ENCODE measurements at regions not wholly inside any gene's neighbourhood (a gene's known extent, or its start where the extent isn't known, plus 50 kb on each side); places are given as distances from the start of the nearest gene placed in this dataset.
"Not testable (repeated sequence)": the region's sequence is repeated elsewhere in the genome, so short reads cannot be mapped to it uniquely, and the experiment has no call there.

DNA sequence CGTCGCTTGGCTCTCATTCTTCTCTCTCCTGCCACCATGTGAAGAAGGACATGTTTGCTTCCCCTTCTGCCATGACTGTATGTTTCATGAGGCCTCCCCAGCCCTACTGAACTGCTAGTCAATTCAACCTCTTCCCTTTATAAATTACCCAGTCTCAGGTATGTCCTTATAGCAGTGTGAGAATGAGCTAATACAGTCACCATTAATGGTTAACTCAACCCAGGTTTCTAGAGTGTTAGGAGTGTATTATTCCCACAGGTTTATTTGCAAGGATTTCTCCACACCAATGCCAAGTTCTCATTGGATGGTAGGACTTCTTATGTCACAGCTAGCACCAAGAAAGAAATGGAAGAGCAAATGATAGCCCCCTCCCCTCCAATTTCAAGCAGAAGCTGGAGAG is 71.9 kb downstream of the DYNAP start:
- no peaks in the 10 kb centered on the region for H3K9me3 ChIP-seq (ENCODE audit: insufficient read depth, low read depth, low read length)
- no peaks in the 10 kb centered on the region for H3K36me3 ChIP-seq (ENCODE audit: control insufficient read depth in 1 of 2, insufficient read depth in 2 of 2, low read length in 2 of 2)
- H3K18ac ChIP-seq (ENCODE audit: low read length), result no peak overlapping the region
- H3K79me2 ChIP-seq (ENCODE audit: control insufficient read depth, insufficient read depth, low read length, poor library complexity), result no peaks in the 10 kb centered on the region
- no peak overlapping the region for H4K8ac ChIP-seq (ENCODE audit: low read depth, low read length)
- H3K27me3 ChIP-seq (ENCODE audit: insufficient read depth, low read length), result no peaks in the 10 kb centered on the region
- H3K27ac ChIP-seq (ENCODE audit: low read depth, low read length), result no peak overlapping the region
- no peak overlapping the region for H4K91ac ChIP-seq (ENCODE audit: low read depth, low read length)
- H3K4me2 ChIP-seq (ENCODE audit: low read length), result no peak overlapping the region
- H3K4ac ChIP-seq (ENCODE audit: low read depth, low read length), result no peak overlapping the region
- H2BK5ac ChIP-seq (ENCODE audit: low read depth, low read length, poor library complexity), result no peak overlapping the region
- H2AFZ ChIP-seq (ENCODE audit: insufficient read depth, low read length, poor library complexity), result no peak overlapping the region
- no peak overlapping the region for H3K9ac ChIP-seq (ENCODE audit: low read length)
- H3K14ac ChIP-seq (ENCODE audit: low read length), result no peak overlapping the region
- H4K12ac ChIP-seq (ENCODE audit: low read depth, low read length), result no peak overlapping the region
- no peaks in the 10 kb centered on the region for H3K79me1 ChIP-seq (ENCODE audit: low read length)
- DNase-seq, result no peak
- no peak overlapping the region for H3K4me3 ChIP-seq (ENCODE audit: low read depth, low read length)
- H2AK5ac ChIP-seq (ENCODE audit: low read length), result no peak overlapping the region
- H3K4me1 ChIP-seq (ENCODE audit: control insufficient read depth in 1 of 2, insufficient read depth in 2 of 2, low read length in 2 of 2), result no peaks in the 10 kb centered on the region
- no CpG with 5 or more reads among the region's 2 CpGs for WGBS (ENCODE audit: extremely low coverage, insufficient coverage, insufficient read length)
- H3K23ac ChIP-seq (ENCODE audit: low read length), result no peak overlapping the region
- no peak overlapping the region for H2BK12ac ChIP-seq (ENCODE audit: low read length)
- H2BK120ac ChIP-seq (ENCODE audit: insufficient read depth, low read length, poor library complexity), result no peak overlapping the region

DNA sequence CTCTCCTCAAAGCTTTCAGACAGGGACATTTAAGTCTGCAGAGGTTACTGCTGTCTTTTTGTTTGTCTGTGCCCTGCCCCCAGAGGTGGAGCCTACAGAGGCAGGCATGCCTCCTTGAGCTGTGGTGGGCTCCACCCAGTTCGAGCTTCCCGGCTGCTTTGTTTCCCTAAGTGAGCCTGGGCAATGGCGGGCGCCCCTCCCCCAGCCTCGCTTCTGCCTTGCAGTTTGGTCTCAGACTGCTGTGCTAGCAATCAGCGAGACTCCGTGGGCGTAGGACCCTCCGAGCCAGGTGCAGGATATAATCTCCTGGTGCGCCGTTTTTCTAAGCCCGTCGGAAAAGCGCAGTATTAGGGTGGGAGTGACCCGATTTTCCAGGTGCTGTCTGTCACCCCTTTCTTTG is 78.7 kb downstream of the DYNAP start:
- H3K79me1 ChIP-seq (ENCODE audit: low read length); H3K27ac ChIP-seq (ENCODE audit: low read depth, low read length); H4K91ac ChIP-seq (ENCODE audit: low read depth, low read length); H3K14ac ChIP-seq (ENCODE audit: low read length); H3K36me3 ChIP-seq (ENCODE audit: control insufficient read depth in 1 of 2, insufficient read depth in 2 of 2, low read length in 2 of 2); H2AFZ ChIP-seq (ENCODE audit: insufficient read depth, low read length, poor library complexity); H3K4me2 ChIP-seq (ENCODE audit: low read length); H3K9me3 ChIP-seq (ENCODE audit: insufficient read depth, low read depth, low read length); H3K4me1 ChIP-seq (ENCODE audit: control insufficient read depth in 1 of 2, insufficient read depth in 2 of 2, low read length in 2 of 2); H3K23ac ChIP-seq (ENCODE audit: low read length); H3K4ac ChIP-seq (ENCODE audit: low read depth, low read length); H2BK12ac ChIP-seq (ENCODE audit: low read length); H4K8ac ChIP-seq (ENCODE audit: low read depth, low read length); H4K12ac ChIP-seq (ENCODE audit: low read depth, low read length); DNase-seq; H2AK5ac ChIP-seq (ENCODE audit: low read length); H3K79me2 ChIP-seq (ENCODE audit: control insufficient read depth, insufficient read depth, low read length, poor library complexity); H3K4me3 ChIP-seq (ENCODE audit: low read depth, low read length); H2BK120ac ChIP-seq (ENCODE audit: insufficient read depth, low read length, poor library complexity); H2BK5ac ChIP-seq (ENCODE audit: low read depth, low read length, poor library complexity); H3K18ac ChIP-seq (ENCODE audit: low read length); H3K9ac ChIP-seq (ENCODE audit: low read length); H3K27me3 ChIP-seq (ENCODE audit: insufficient read depth, low read length): not testable (repeated sequence)
- WGBS (ENCODE audit: extremely low coverage, insufficient coverage, insufficient read length), result no CpG with 5 or more reads among the region's 15 CpGs

DNA sequence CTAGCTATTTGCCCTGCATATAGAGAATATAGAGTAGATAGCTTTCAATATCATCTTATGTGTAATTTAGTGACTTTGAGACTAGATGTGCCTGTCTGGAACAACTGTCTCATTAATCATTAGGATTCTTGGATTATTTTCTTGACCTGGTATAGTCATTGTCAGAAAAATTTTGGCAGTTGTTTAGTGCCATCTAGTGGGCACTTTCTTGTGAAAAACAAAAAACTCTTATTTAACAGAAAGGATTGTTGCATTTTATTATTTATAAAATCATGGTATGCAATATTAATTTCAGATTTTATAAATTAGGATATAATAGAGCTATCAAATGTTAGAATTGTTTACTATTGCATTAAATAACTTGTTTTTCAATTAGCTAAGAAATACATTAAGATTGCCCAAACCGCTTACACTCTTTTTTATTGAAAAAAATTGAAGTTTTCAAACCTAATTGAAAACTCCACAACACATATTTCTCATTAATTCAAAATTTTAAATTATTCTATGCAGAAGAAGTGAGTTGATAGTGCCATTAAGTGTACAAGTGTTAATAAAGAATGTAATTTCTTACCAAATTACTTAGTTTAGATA is 80.3 kb downstream of the DYNAP start:
- H2AK5ac ChIP-seq (ENCODE audit: low read length), result no peak overlapping the region
- H2BK120ac ChIP-seq (ENCODE audit: insufficient read depth, low read length, poor library complexity), result no peak overlapping the region
- H2AFZ ChIP-seq (ENCODE audit: insufficient read depth, low read length, poor library complexity), result no peak overlapping the region
- H2BK12ac ChIP-seq (ENCODE audit: low read length), result no peak overlapping the region
- no peak overlapping the region for H3K18ac ChIP-seq (ENCODE audit: low read length)
- no peaks in the 10 kb centered on the region for H3K27me3 ChIP-seq (ENCODE audit: insufficient read depth, low read length)
- no peaks in the 10 kb centered on the region for H3K9me3 ChIP-seq (ENCODE audit: insufficient read depth, low read depth, low read length)
- H3K36me3 ChIP-seq (ENCODE audit: control insufficient read depth in 1 of 2, insufficient read depth in 2 of 2, low read length in 2 of 2), result no peaks in the 10 kb centered on the region
- H3K9ac ChIP-seq (ENCODE audit: low read length), result no peak overlapping the region
- no peak overlapping the region for H4K8ac ChIP-seq (ENCODE audit: low read depth, low read length)
- H2BK5ac ChIP-seq (ENCODE audit: low read depth, low read length, poor library complexity), result no peak overlapping the region
- peak; percentile 20 to 86 for DNase-seq
- no peak overlapping the region for H4K91ac ChIP-seq (ENCODE audit: low read depth, low read length)
- H3K4ac ChIP-seq (ENCODE audit: low read depth, low read length), result no peak overlapping the region
- H4K12ac ChIP-seq (ENCODE audit: low read depth, low read length), result no peak overlapping the region
- H3K4me2 ChIP-seq (ENCODE audit: low read length), result no peak overlapping the region
- no peak overlapping the region for H3K27ac ChIP-seq (ENCODE audit: low read depth, low read length)
- H3K79me1 ChIP-seq (ENCODE audit: low read length), result peaks cover 5% of the 10 kb centered on the region
- no peak overlapping the region for H3K4me3 ChIP-seq (ENCODE audit: low read depth, low read length)
- no peak overlapping the region for H3K23ac ChIP-seq (ENCODE audit: low read length)
- WGBS (ENCODE audit: extremely low coverage, insufficient coverage, insufficient read length), result no CpG with 5 or more reads among the region's 1 CpG
- peaks cover 5 to 6% of the 10 kb centered on the region in 2 experiments for H3K4me1 ChIP-seq (ENCODE audit: control insufficient read depth in 1 of 2, insufficient read depth in 2 of 2, low read length in 2 of 2)
- no peak overlapping the region for H3K14ac ChIP-seq (ENCODE audit: low read length)
- no peaks in the 10 kb centered on the region for H3K79me2 ChIP-seq (ENCODE audit: control insufficient read depth, insufficient read depth, low read length, poor library complexity)

DNA sequence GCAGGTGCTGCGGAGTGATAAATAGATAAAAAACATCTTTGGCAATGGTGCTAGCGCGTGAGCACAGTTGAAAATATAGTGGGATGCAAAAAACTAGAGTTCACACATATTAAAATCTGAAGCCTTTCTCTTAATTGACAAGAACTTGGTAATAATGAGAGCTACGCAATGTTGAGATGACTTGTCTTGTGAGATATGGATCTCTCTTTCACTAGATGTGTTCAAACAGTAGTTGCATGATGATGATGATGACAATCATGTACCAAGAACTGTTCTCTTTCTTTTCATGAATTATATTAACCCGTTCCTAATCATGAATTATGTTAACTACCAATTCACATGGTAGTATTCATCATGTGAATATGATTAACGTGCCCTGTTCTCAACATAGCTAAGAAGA is 81.1 kb downstream of the DYNAP start:
- Histone ChIP-seq H2BK5ac (ENCODE audit: low read depth, low read length, poor library complexity) (no peak overlapping the region), H2AFZ (ENCODE audit: insufficient read depth, low read length, poor library complexity) (no peak overlapping the region), H3K79me1 (ENCODE audit: low read length) (peaks cover 5% of the 10 kb centered on the region), H2AK5ac (ENCODE audit: low read length) (no peak overlapping the region), H3K4ac (ENCODE audit: low read depth, low read length) (no peak overlapping the region), H3K27me3 (ENCODE audit: insufficient read depth, low read length) (no peaks in the 10 kb centered on the region), H3K18ac (ENCODE audit: low read length) (no peak overlapping the region), H3K4me2 (ENCODE audit: low read length) (no peak overlapping the region), H3K14ac (ENCODE audit: low read length) (no peak overlapping the region), H2BK12ac (ENCODE audit: low read length) (no peak overlapping the region), H4K12ac (ENCODE audit: low read depth, low read length) (no peak overlapping the region), H3K4me3 (ENCODE audit: low read depth, low read length) (no peak overlapping the region), H3K23ac (ENCODE audit: low read length) (no peak overlapping the region), H3K4me1 (ENCODE audit: control insufficient read depth in 1 of 2, insufficient read depth in 2 of 2, low read length in 2 of 2) (peaks cover 5 to 6% of the 10 kb centered on the region in 2 experiments), H3K9ac (ENCODE audit: low read length) (no peak overlapping the region), H3K79me2 (ENCODE audit: control insufficient read depth, insufficient read depth, low read length, poor library complexity) (no peaks in the 10 kb centered on the region), H3K27ac (ENCODE audit: low read depth, low read length) (no peak overlapping the region), H3K9me3 (ENCODE audit: insufficient read depth, low read depth, low read length) (no peaks in the 10 kb centered on the region), H4K91ac (ENCODE audit: low read depth, low read length) (no peak overlapping the region), H2BK120ac (ENCODE audit: insufficient read depth, low read length, poor library complexity) (no peak overlapping the region), H3K36me3 (ENCODE audit: control insufficient read depth in 1 of 2, insufficient read depth in 2 of 2, low read length in 2 of 2) (no peaks in the 10 kb centered on the region), H4K8ac (ENCODE audit: low read depth, low read length) (no peak overlapping the region)
- no CpG with 5 or more reads among the region's 6 CpGs for WGBS (ENCODE audit: extremely low coverage, insufficient coverage, insufficient read length)
- DNase-seq, result peak in 1 of 2 donors; percentile 43
